Esophagus squamous epithelium (tissue), 4 donors: ENCODE measurements at regions not wholly inside any gene's neighbourhood (a gene's known extent, or its start where the extent isn't known, plus 50 kb on each side); places are given as distances from the start of the nearest gene placed in this dataset.

Experiments
- POLR2A ChIP-seq, 4 donors: fragments of 450-650 bp; IDR thresholded peaks; one replicate each; pipeline ENCODE4 v1.6.1; 2017; ENCODE audit warnings: antibody characterized with exemption in 4 of 4, mild to moderate bottlenecking in 4 of 4, moderate library complexity in 3 of 4
- TF ChIP-seq, protein P1 (sequence below), 6 experiments: fragments of 450-650 bp in 4 of 6; fragments of 200-600 bp in 2 of 6; sonication (generic) in 2 of 6; IDR thresholded peaks; one replicate each; pipeline ENCODE4 v1.5.1; 2016 to 2019; ENCODE audit warnings: antibody characterized with exemption in 6 of 6, mild to moderate bottlenecking in 4 of 6, moderate library complexity in 4 of 6

DNA sequence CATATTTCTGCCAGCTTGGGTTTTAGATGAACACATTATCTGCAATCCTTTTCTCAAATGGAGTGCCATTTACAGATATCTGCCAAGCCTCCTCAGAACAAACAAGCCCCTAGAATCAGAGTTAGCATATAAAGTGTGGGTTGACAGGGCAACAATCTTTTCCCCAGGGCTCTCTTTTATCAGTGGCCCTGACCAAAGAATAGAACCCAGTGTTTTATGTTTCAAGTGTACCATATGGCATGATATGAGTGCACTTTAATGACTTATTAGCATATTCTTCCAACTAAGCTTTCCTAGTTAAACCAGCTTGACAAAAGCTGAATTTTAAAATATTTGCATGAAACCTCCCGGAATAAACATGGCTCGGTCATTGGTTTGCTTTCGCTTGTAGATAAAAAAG is 57.3 kb downstream of the EVX1 start:
- TF ChIP-seq, protein P1, sequence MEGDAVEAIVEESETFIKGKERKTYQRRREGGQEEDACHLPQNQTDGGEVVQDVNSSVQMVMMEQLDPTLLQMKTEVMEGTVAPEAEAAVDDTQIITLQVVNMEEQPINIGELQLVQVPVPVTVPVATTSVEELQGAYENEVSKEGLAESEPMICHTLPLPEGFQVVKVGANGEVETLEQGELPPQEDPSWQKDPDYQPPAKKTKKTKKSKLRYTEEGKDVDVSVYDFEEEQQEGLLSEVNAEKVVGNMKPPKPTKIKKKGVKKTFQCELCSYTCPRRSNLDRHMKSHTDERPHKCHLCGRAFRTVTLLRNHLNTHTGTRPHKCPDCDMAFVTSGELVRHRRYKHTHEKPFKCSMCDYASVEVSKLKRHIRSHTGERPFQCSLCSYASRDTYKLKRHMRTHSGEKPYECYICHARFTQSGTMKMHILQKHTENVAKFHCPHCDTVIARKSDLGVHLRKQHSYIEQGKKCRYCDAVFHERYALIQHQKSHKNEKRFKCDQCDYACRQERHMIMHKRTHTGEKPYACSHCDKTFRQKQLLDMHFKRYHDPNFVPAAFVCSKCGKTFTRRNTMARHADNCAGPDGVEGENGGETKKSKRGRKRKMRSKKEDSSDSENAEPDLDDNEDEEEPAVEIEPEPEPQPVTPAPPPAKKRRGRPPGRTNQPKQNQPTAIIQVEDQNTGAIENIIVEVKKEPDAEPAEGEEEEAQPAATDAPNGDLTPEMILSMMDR (IDR thresholded peaks at IDR 0.05), result no peak
- TF ChIP-seq POLR2A (IDR thresholded peaks at IDR 0.05), result no peak
